ENCODE measurements at regions not wholly inside any gene's neighbourhood (a gene's known extent, or its start where the extent isn't known, plus 50 kb on each side); places are given as distances from the start of the nearest gene placed in this dataset.

DNA sequence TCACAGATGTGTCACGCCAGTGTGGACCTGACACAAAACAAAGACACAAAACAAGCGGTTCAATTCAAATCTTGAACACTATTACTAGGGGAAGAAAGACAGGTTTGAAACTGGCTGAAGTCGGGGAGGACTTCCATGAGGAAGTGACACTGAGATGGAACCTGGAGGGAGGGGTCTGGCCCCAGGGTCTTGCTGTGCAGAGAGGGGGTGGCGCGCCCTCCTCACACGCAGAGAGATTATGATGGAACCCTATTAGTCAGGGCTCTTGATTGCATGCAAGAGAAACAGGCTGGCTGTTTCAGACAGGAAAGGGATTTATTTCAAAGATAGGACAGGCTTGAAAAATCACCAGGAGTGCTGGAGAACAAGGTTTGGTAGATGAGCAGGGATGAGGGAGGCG is 363.6 kb upstream of the HS6ST1 start:
- DNase-seq (ENCODE audit: extremely low read depth in 1 of 4, low spot score in 3 of 4): no peak

DNA sequence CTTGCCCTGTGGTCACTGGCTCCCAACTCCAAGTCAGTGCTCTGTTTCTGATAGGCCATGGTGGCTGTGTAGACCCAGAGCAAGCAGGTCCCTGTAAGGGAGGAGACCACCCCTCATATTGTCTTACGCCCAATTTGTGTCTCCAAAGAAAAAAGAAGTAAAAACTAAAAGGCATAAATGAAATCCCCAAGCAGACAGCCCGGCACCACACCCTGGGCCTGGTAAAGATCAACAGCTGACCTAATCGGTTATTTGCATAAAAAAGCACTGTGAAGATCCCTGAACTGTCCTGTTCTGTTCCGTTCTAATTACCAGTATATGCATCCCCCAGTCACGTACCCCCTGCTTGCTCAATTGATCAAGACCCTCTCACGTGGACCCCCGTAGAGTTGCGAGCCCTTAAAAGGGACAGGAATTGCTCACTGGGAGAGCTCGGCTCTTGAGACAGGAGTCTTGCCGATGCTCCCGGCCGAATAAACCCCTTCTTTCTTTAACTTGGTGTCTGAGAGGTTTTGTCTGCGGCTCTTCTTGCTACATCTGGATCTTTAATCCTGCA is 364.1 kb upstream of the HS6ST1 start:
- Histone ChIP-seq H3K36me3 (ENCODE audit: control insufficient read depth, insufficient read depth, low read length) (no peaks in the 10 kb centered on the region), H3K27me3 (ENCODE audit: control insufficient read depth in 2 of 2, insufficient read depth in 2 of 2, low read length in 2 of 2) (peaks cover 6 to 29% of the 10 kb centered on the region in 2 experiments; a peak in 3 of 5 replicates), H4K20me1 (replicated peaks; ENCODE audit: control insufficient read depth, insufficient read depth, low read length) (no peaks in the 10 kb centered on the region), H3K9ac (ENCODE audit: insufficient read depth in 1 of 2, low read depth in 2 of 2, low read length in 2 of 2) (no peak overlapping the region), H3K9me1 (ENCODE audit: control insufficient read depth, insufficient read depth, low read length) (no peaks in the 10 kb centered on the region), H3K4me3 (no peak overlapping the region), H3K9me3 (replicated peaks; ENCODE audit: control insufficient read depth, insufficient read depth, low read depth, low read length) (no peaks in the 10 kb centered on the region), H3K4me1 (replicated peaks in 1 of 2; ENCODE audit: control insufficient read depth in 2 of 2, insufficient read depth in 2 of 2, low read length in 2 of 2) (no peaks in the 10 kb centered on the region), H3K27ac (ENCODE audit: extremely low read depth, low read depth, low read length) (no peak overlapping the region), H3K4me2 (ENCODE audit: insufficient read depth, low read length) (no peak overlapping the region), H2AFZ (ENCODE audit: low read depth, low read length) (no peak overlapping the region), H3K79me2 (ENCODE audit: control insufficient read depth, insufficient read depth, low read length) (no peaks in the 10 kb centered on the region)
- CTCF ChIA-PET (ENCODE audit: low intra/inter-chr PET ratio): no interaction called here
- intact Hi-C loops (cut with micrococcal nuclease) (no loop called here), in situ Hi-C loops (cut with MboI) (no loop called here)
- POLR2A ChIA-PET: interaction anchor here (0.6 to 0.7 kb wide), 2 partner anchors 8 to 11 kb away, joined by 3 read pairs; no protein-coding TSS in a partner anchor
- DNase-seq (ENCODE audit: extremely low read depth in 1 of 4, low spot score in 3 of 4) (no peak), FAIRE-seq (no peak), ATAC-seq (no peak)
- BruUV-seq (replicated peaks): no TSS peak
- WGBS (ENCODE audit: insufficient coverage, low coverage, missing lambda C conversion rate): 2% methylated on average over 13 of the region's 13 CpGs
- TF ChIP-seq ZFX (CRISPR knock-in tag; IDR thresholded peaks at IDR 0.05) (no peak), FUS (optimal IDR thresholded peaks at IDR 0.05; ENCODE audit: low read depth, low read length) (no peak), MYBL2 (IDR thresholded peaks at IDR 0.05; ENCODE audit: low read depth) (no peak), MYBL2 (CRISPR knock-in tag; IDR thresholded peaks at IDR 0.05; ENCODE audit: borderline replicate concordance) (no peak), BACH1 (tag; IDR thresholded peaks at IDR 0.05) (no peak)
- TF ChIP-seq, protein P1, sequence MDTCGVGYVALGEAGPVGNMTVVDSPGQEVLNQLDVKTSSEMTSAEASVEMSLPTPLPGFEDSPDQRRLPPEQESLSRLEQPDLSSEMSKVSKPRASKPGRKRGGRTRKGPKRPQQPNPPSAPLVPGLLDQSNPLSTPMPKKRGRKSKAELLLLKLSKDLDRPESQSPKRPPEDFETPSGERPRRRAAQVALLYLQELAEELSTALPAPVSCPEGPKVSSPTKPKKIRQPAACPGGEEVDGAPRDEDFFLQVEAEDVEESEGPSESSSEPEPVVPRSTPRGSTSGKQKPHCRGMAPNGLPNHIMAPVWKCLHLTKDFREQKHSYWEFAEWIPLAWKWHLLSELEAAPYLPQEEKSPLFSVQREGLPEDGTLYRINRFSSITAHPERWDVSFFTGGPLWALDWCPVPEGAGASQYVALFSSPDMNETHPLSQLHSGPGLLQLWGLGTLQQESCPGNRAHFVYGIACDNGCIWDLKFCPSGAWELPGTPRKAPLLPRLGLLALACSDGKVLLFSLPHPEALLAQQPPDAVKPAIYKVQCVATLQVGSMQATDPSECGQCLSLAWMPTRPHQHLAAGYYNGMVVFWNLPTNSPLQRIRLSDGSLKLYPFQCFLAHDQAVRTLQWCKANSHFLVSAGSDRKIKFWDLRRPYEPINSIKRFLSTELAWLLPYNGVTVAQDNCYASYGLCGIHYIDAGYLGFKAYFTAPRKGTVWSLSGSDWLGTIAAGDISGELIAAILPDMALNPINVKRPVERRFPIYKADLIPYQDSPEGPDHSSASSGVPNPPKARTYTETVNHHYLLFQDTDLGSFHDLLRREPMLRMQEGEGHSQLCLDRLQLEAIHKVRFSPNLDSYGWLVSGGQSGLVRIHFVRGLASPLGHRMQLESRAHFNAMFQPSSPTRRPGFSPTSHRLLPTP (IDR thresholded peaks at IDR 0.05; ENCODE audit: borderline replicate concordance, extremely low read depth, insufficient read length): no peak
- TF ChIP-seq, protein P2, sequence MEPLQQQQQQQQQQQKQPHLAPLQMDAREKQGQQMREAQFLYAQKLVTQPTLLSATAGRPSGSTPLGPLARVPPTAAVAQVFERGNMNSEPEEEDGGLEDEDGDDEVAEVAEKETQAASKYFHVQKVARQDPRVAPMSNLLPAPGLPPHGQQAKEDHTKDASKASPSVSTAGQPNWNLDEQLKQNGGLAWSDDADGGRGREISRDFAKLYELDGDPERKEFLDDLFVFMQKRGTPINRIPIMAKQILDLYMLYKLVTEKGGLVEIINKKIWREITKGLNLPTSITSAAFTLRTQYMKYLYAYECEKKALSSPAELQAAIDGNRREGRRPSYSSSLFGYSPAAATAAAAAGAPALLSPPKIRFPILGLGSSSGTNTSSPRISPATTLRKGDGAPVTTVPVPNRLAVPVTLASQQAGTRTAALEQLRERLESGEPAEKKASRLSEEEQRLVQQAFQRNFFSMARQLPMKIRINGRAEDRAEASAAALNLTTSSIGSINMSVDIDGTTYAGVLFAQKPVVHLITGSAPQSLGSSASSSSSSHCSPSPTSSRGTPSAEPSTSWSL (CRISPR knock-in tag; IDR thresholded peaks at IDR 0.05; ENCODE audit: borderline replicate concordance): no peak

More for the DNA sequence above, 363.6 kb upstream of the HS6ST1 start:
- Histone ChIP-seq H3K9me3 (replicated peaks; ENCODE audit: control insufficient read depth, insufficient read depth, low read depth, low read length) (no peaks in the 10 kb centered on the region), H3K9ac (ENCODE audit: insufficient read depth in 1 of 2, low read depth in 2 of 2, low read length in 2 of 2) (no peak overlapping the region), H3K79me2 (ENCODE audit: control insufficient read depth, insufficient read depth, low read length) (no peaks in the 10 kb centered on the region), H3K36me3 (ENCODE audit: control insufficient read depth, insufficient read depth, low read length) (no peaks in the 10 kb centered on the region), H3K4me3 (no peak overlapping the region), H3K4me2 (ENCODE audit: insufficient read depth, low read length) (no peak overlapping the region), H3K27me3 (ENCODE audit: control insufficient read depth in 2 of 2, insufficient read depth in 2 of 2, low read length in 2 of 2) (peaks cover 6 to 27% of the 10 kb centered on the region in 2 experiments; a peak in 3 of 5 replicates), H4K20me1 (replicated peaks; ENCODE audit: control insufficient read depth, insufficient read depth, low read length) (no peaks in the 10 kb centered on the region), H3K9me1 (ENCODE audit: control insufficient read depth, insufficient read depth, low read length) (no peaks in the 10 kb centered on the region), H3K27ac (ENCODE audit: extremely low read depth, low read depth, low read length) (no peak overlapping the region), H2AFZ (ENCODE audit: low read depth, low read length) (no peak overlapping the region), H3K4me1 (replicated peaks in 1 of 2; ENCODE audit: control insufficient read depth in 2 of 2, insufficient read depth in 2 of 2, low read length in 2 of 2) (no peaks in the 10 kb centered on the region)
- CTCF ChIA-PET (ENCODE audit: low intra/inter-chr PET ratio): no interaction called here
- no TSS peak for BruUV-seq (replicated peaks)
- 0% methylated on average over 7 of the region's 7 CpGs for WGBS (ENCODE audit: insufficient coverage, low coverage, missing lambda C conversion rate)
- FAIRE-seq: no peak
- intact Hi-C loops (cut with micrococcal nuclease): no loop called here
- no peak for TF ChIP-seq MYNN (IDR thresholded peaks at IDR 0.05)
- no peak for TF ChIP-seq MYNN (CRISPR knock-in tag; IDR thresholded peaks at IDR 0.05)
- no peak for TF ChIP-seq TAF9B (IDR thresholded peaks at IDR 0.05; ENCODE audit: partially characterized antibody)
- no peak for TF ChIP-seq GABPA (tag; conservative IDR thresholded peaks at IDR 0.05; ENCODE audit: low read depth)
- no peak for TF ChIP-seq BRD9 (IDR thresholded peaks at IDR 0.05; ENCODE audit: low read depth, partially characterized antibody)
- POLR2A ChIA-PET: interaction anchor here (0.6 to 0.7 kb wide), 2 partner anchors 8 to 11 kb away, joined by 3 read pairs; no protein-coding TSS in a partner anchor
- no peak for ATAC-seq
- in situ Hi-C loops (cut with MboI): no loop called here
